ENCODE measurements at regions not wholly inside any gene's neighbourhood (a gene's known extent, or its start where the extent isn't known, plus 50 kb on each side); places are given as distances from the start of the nearest gene placed in this dataset.
"Not testable (repeated sequence)": the region's sequence is repeated elsewhere in the genome, so short reads cannot be mapped to it uniquely, and the experiment has no call there.

DNA sequence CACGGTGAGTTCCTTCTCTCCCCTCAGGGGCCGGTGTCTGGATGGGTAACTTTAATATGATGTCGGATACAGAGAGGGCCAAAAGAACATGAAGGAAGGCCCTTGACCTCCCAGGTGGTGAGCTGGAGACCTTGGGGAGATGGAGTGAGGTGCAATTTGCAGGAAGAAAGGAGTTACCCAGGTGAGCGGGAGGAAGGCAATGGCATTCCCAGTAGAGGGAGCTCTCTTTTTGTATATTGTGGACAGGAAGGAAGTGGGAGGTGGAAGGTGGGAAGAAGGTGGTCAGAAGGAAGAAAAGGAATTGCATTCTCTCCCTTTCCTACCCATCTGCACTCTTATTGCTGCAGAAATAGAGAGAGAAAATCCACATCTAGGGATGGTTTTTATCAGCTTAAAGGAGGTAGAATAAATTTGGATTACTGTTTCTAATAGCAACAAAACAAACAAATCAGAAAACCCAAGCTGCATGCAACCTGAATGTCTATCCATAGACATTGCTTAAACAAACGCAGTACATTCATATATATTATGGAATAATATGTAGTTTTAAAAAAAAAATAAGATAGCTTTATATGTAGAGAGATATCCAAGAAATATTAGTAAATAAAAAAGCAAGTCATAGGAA is 169.0 kb upstream of the TSC22D2 start:
- no peak for DNase-seq

DNA sequence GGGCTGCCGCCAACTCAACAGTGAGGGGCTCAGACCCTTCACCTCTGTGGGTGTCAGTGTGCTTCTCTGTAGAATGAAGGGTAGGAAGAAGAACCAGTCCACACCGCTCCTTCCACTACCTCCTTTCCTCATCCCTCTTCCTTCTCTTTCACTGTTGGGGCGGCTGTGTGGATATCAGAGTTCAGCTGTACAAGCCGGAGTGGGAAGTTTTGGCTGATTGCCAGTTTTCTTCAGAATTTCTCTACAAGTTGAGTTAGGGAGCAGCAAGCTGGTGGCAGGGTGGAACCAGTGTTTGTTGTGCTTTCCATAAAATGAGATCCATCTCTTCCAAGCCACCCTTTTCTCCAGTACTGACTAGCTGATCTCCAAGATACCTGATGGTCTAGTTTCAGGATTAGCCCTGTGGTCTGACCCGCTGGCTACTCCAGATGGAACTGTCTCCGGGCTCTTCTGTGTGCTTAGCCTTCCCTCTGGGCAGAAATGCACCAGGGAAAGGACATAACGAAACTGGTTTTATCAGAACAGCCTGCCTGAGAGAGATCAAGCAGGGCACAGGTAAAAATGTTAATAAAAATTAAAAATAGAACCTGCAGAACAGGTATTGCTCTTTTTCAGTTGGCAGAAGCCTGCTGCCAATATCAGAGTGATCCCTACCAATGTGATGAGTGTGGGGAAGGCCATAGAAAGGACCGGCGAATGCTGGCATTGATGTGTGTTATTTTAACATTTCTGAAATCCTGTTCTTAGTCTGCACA is 169.9 kb upstream of the TSC22D2 start:
- no peak for DNase-seq

DNA sequence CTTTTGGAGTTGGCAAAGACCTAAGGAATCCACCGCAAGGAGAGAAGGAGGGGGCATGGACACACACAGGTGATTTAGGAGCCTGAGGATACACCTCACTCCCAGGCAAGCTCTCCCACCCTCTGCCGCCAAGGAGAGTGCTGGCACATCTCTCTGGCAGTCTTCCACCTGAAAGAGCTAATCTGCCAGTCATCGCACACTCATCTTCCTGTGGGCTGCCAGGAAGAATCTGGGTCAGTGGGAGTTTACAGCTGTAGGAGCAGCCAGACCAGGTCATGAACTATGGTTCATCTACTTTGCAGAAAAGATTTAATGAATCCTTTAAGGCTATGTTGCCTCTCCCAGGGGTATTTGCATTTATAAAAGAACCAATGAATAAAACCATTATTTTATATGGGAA is 170.6 kb upstream of the TSC22D2 start:
- no peak for DNase-seq

DNA sequence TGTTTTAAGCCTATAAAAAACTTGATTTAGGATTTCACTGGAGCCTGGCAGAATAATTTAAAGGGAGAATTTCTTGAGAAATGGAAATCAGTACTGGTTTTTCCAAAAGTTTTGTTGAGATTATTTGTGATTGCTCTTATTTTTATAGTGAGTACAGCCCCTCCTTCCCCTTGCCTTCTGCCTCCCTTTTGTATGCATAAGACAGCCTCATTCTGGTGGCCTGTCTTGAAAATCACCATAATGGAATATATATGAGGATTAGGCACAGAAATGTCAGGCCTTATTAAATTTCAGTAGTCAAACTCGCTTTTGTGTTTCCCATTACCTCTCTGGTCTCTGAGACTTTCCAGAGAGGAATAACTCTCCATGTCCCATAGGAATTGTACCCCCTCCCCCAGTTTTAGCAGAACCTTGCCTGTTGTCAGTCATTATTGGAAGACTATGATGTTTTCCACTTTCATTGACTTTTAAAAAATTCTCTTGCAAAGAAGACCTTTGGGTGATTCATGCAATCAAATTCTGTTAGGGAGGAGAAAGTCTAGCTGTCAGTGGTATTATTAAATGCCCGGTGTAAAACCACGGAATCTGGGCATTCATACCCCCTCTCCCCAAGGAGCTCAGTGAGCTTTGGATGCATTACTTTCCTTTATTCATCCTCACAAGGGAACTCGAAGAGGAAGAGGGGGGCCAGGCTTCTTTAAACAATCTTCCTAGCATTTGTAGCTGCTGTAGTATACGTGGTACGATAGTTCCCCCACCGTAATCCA is 171.6 kb upstream of the TSC22D2 start:
- DNase-seq: no peak

DNA sequence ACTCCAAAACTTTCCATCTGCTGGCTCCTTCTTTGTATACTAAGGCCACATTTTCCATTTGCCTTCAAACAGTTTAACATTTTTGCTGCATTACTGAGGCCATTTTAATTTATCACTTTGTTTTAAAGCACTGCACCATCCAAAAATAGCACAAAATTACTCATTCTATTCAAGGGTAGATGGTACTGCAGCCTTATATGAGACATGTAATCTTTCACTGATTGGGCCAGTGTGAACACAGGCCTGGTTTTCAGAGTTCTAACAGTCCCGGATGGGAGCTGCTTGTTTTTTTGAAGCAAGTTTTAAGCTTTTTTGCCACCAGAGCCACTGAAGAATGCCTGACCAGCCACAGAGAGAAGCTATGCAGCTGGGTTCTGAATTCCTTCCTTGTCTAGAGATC is 172.3 kb upstream of the TSC22D2 start:
- no peak for DNase-seq

DNA sequence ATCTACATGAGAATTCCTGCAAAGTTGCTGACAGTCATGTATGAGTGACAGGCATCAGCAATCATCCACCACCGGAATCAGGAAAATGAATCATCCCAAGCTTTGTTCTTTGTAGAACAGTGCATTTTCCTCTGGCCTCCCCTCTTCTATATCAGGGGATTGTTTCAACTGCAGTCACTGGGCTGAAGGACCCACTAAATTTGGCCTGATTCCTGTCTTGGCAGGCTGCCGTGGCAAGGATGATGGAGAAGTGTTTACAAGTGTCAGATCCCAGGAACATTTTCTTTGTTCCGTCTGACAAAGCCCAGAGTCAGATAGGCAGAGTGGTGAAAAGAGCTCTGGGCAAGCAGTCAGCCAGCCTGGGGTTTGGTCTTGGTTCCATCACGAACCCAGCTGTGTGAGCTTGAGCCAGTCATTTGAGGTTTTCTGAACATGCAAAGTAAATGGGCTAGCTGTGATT is 175.1 kb upstream of the TSC22D2 start:
- no peak for DNase-seq

DNA sequence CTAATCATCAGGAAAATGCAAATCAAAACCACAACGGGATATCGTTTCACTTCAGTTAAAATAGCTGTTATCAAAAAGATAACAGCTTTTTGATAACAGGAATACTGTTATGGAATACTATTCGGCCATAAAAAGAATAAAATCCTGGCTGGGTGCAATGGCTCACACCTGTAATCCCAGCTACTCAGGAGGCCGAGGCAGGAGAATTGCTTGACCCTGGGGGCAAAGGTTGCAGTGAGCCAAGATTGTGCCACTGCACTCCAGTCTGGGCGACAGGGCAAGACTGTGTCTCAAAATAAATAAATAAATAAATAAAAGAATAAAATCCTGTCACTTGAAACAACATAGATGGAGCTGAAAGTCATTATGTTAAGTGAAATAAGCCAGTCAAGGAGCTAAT is 178.1 kb upstream of the TSC22D2 start:
- DNase-seq: no peak

DNA sequence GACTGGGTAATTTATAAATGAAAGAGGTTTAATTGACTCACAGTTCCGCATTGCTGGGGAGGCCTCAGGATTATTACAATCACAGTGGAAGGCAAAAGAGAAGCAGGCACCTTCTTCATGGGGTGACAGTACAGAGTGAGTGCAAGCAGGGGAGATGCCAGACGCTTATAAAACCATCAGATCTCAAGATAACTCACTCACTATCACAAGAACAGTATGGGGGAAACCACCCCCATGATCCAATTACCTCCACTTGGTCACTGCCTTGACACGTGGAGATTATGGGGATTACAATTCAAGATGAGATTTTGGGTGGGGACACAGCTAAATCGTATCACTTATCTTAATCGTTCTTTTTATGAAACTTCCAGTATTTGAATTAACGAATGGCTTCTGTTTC is 179.5 kb upstream of the TSC22D2 start:
- not testable (repeated sequence) for DNase-seq

DNA sequence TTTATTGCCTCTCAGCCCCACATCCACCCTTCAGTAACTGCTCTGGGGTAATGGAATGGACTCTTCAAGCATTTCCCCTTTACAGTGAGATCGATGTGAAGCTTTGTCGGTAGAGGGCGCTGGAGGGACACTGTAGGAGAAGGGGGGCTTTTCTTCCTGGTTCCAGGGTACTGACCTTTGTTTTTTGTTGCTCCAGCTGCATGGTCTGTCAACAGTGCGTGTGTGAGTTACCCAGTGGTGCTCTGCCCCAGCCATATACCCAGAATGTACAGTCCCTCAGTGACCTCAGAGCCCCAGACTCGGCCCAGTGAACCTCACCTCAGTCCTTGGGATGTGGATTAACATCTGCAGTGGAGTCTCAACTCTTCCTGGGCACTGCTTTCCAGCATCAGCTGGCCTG is 180.3 kb upstream of the TSC22D2 start:
- peak; percentile 3 for DNase-seq

DNA sequence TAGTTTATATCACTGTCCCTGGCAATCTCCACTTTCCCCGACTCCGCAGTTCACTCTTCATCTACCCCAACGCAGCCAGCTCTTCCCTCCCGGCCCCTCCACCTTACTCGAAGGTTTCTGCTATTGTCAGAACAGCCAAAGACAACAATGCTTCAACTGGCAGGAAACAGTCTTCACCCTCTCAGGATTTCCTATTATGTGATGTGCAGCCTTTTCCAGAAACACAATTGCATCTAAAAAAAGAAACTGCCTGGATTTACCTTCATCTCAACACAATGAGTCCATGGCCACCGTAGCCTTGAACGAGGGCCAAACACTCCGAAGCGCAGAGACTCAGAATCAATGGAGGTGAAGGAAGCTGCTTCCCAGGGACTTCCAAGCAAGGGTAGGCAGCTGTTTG is 182.1 kb upstream of the TSC22D2 start:
- DNase-seq: no peak

DNA sequence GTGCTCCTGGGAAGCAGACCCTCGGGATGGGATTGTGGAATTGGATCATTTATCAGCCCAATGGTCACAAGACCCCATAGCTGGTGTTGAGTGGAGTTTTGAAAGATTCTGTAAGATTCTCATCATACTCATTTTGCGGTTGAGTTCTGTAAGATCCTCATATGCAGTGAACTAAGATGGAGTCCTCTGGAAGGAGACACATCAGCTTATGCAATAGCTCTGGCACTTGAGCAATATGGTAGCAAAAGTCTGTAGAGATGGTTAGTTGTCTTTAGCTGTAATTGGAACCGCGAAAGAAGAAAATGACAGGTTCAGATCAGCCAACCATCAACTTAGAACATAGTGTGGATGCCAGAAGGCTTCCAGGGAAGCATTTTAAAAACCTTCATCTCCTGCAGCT is 184.5 kb upstream of the TSC22D2 start:
- DNase-seq: no peak

DNA sequence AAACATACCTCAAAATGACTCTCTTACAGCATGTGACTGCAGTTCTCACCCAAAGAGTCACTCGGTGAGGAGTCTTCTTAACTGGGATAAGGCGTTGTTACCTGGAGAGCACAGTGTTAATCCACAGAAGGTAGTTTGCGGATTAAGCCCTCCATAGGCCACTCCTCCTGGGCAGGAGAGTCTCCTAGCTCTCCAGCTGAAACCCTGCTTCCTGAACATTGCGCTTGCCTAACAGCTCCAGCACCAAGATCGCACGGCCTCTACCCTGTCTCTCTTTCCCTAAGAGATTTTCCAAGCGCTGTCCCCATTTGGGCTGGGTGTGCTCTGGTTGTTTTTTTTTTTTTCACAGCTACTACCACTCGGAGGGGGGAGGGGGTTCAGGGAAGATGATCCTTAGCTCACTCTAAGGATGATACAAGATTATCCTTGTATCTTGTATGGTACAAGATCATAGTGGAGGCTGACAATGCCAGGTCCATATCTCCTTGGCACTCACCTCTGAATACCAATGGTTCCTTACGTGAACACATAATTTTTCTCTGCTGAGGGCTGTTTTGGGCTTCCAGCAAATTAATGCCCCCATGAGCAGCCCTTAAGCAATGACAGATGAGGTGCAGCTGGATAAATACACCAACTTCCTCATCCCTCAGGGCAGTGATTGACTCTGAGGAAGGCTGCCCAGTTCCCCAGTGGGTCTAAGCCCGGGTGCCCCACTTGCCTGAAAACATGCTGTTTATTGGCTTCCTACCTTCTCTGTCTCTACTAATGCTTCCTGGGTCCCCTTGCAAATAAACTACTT is 185.2 kb upstream of the TSC22D2 start:
- no peak for DNase-seq

DNA sequence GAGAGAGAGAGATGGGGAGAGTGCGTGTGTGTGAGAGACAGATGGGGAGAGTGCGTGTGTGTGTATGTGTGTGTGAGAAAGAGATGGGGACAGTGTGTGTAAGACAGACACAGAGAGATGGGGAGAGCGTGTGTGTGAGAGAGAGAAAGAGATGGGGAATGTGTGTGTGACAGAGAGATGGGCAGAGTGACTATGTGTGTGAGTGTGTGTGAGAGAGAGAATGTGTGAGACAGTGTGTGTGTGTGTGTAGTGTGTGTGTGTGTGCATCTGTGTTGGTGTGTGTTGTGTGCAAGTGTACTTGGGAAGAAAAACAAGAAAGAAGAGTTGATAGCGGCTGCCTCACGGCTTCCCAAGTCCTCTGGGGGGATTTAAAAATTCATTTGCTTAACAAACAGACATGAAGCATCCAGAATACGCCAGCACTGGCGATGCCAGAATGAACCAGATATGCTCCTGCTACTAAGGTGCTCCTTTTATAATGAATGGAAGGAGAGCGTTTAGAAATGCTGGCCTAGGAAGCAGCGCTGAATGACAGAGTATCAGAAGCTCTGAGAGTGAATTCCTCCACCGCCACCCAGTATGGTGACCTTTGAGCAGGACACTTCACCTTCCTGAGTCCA is 186.1 kb upstream of the TSC22D2 start:
- DNase-seq: no peak

DNA sequence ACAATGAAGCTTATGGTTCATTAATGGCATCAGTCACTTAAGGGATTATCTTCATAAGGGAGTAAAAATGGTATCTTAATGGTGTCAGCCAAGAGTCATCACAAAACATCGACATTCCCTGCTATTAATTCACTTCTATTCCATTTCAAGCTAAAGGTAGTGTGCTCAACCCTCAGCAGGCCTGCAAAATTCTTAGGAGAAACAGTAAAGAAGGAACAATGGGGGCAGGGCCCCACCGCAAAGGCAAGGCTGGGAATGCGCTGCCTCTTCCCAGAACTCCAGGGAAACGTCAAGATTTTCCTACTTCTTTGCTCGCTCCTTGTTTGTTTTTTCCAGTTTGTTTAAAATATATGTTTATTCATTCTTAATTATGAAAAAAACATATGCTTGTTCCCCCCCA is 187.3 kb upstream of the TSC22D2 start:
- no peak for DNase-seq

DNA sequence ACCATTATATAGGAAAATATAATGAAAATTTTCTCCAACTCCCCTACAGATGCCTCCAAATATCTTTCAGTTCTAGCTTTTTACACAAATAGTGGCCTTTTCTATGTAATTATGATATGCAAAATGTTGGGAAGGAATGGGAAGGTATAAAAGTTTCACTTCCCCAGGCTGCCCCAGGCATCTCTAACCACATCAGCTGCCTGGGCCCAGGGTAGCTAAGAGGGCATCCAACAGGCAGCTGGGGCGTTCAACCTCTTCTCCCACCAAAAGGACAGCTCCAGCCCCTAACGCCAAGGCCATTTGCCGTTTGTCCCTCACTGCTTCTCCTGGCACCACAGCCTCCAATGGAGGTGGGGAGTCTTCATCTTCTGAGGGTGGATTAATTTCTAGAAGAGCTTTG is 188.1 kb upstream of the TSC22D2 start:
- DNase-seq: no peak

DNA sequence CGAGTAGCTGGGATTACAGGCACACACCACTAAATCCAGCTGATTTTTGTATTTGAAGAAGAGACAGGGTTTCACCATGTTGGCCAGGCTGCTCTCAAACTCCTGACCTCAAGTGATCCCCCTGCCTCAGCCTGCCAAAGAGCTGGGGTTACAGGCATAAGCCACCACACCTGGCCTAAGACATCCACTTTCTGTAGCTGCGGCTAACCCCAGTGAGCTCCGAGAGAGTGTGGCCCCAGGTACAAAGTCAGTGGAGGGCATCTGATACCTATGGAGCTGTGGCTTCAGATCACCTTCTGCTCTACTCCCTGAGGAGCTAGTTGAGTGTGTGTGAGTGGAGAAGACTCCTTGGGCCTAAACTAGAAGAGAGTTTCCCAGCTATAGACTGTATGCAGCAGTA is 189.3 kb upstream of the TSC22D2 start:
- DNase-seq: no peak

DNA sequence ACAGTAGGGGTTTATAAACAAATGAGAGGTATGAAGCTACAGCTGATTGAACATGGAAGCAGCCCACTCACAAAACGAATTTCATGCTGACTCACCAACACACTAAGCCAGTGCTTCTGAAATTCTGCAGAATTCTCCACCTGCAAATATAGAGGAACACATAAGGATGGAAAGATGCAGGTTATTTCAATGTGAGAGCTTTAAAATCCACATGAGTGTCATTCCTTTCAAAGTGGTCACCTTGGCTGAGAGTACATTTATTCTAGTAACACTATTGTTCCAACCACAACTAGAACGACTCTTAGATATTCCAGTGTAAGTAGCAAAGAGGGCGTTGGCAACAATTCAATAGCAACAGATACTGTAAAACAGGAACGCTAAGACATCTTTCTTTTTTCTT is 189.9 kb upstream of the TSC22D2 start:
- DNase-seq: no peak

DNA sequence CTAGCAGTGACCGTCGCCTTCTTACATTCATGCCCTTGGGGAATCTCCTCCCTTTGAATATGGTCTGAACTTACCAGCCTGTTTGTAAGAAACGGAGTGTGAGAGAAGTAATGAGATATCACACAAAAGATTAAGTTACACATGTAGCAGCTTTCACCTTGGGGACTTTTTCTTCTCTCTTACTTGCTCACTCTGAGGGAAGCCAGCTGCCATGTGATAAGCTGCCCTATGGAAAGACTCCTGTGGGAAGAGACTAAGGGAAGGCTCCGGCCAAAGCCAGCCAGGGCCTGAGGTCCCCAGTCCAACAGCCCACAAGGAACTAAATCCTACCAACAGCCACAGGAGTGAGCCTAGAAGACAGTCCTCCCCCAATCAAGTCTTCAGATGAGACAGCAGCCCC is 190.4 kb upstream of the TSC22D2 start:
- no peak for DNase-seq

DNA sequence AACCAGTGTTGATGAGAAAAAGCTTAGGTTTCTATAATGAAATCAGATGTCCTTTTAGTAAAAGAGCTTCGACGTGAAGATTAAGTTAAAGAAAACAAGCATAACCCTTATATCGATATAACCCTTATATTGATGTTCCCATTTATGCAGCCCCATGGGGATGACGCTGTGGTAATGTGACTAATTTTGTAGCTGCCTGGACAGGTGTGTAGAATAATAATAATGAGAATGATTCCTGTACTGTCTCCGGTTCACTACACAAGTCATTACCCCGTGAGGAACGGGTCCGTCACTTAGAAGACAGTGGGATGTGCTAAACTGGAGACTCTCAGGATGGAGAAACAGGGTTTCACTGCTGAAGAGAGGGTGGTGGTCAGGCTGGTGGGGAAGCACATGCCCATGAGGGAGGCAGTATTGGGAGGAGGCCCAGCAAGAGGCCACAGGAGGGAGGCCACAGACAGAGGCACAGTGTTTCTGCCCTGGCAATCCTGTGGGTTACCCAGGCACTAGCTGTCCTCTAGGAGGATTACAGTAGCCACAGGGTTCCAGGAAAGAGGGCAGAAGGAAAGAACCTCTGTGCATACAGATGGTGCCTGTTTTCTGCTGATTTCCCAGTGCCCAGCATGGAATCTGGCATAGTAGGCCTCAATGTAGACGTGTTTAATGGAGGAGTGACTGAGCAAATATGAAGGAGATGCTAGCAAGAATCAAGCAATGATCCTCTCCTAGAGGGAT is 191.1 kb upstream of the TSC22D2 start:
- DNase-seq: no peak

DNA sequence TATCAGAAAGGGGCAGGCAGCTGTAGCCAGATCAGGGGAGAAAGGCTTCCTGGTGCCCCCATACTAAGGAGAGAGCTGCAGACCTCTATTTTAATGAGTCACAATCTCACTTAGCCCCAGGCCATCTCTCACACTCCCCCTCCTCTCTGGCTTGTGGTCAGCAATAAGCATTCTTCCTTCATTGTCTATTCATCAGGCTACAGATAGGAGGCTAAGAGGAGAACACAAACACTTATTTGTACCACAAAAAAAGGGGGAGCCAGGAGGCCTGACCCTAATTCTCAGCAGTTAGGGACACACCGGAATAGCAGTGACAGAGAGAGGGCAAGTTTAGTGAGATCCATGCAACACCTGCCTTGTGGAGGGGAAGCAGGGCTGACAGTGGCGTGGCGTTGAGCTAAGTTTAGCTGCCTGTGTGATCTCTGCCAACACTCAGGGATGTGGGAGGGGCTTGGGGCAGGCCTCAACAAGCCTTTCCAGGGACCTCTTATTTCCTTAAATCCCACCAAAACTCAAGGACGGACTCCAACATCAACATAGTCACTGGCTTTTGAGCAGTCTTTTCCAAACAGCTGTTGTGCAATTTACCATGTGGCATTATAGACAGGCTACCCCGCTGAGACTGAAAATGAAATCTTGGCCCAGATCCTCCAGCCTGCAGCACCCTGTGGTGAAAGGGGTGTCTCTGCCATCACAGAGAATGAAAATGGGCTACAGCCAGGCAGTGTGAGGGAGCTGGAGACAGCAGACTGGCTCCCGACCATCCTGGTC is 191.9 kb upstream of the TSC22D2 start:
- DNase-seq: no peak

DNA sequence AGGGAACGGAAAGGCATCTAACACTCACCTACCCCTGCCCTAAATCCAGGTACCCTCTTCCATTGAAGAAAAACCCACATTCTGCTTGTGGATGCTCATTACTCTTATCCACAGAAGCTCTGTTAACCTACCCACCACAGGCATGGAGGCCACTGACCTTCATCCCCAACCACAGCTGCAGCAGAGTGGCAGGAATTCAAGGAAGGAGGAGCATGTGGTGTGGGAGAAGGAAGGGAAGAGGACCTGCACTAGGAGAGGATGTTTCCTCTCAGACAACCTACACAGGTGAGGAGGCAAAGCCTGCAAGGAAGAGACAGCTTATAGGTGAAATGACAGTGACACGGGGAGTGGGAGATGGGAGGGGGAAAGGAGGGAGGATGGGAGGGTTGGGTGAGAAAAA is 192.5 kb upstream of the TSC22D2 start:
- no peak for DNase-seq

Measured in T-helper 9 cell (primary cell).